Kidney (tissue), 13 donors: ENCODE measurements at regions not wholly inside any gene's neighbourhood (a gene's known extent, or its start where the extent isn't known, plus 50 kb on each side); places are given as distances from the start of the nearest gene placed in this dataset.

Experiments used
- DNase-seq, 5 donors: peaks; one replicate each; pipeline ENCODE4 v3.0.0-alpha.2; 2013 to 2020
- FAIRE-seq: peaks from 2 replicates; lab custom pipeline; 2012; peaks lifted over from hg19 to GRCh38; lab: Jason Lieb, UNC
- H3K27ac ChIP-seq, 2 donors: one replicate each; pipeline ENCODE4 v1.7.0; 2013; ENCODE audit warnings: low read depth in 2 of 2, low read length in 2 of 2, inconsistent platforms in 1 of 2
- H3K27me3 ChIP-seq: one replicate; pipeline ENCODE4 v1.7.1; 2013; ENCODE audit warnings: low read length, inconsistent platforms; ENCODE audit not compliant: control insufficient read depth, insufficient read depth
- H3K36me3 ChIP-seq, 3 donors: one replicate each; pipeline versions ENCODE4 v1.7.0 to v1.7.1; 2013; ENCODE audit warnings: low read length in 3 of 3, control low read depth in 1 of 3, inconsistent platforms in 1 of 3; ENCODE audit not compliant: insufficient read depth in 3 of 3, control insufficient read depth in 2 of 3
- H3K4me1 ChIP-seq, 3 donors: one replicate each; pipeline versions ENCODE4 v1.7.0 to v1.7.1; 2013; ENCODE audit warnings: low read length in 3 of 3, inconsistent platforms in 1 of 3, low read depth in 1 of 3; ENCODE audit not compliant: control insufficient read depth in 2 of 3, insufficient read depth in 2 of 3
- H3K4me3 ChIP-seq, 3 donors: one replicate each; pipeline versions ENCODE4 v1.7.0 to v1.8.1; 2013; ENCODE audit warnings: low read length in 3 of 3, control low read depth in 1 of 3, inconsistent platforms in 1 of 3
- H3K9ac ChIP-seq, 3 donors: one replicate each; pipeline versions ENCODE4 v1.7.0 to v1.7.1; 2013; ENCODE audit warnings: low read length in 3 of 3, control low read depth in 1 of 3, inconsistent platforms in 1 of 3
- H3K9me3 ChIP-seq, 3 donors: one replicate each; pipeline versions ENCODE4 v1.7.0 to v1.7.1; 2013; ENCODE audit warnings: low read length in 3 of 3, control low read depth in 1 of 3, inconsistent platforms in 1 of 3; ENCODE audit not compliant: control insufficient read depth in 2 of 3, insufficient read depth in 1 of 3
- CTCF ChIP-seq: IDR thresholded peaks from 3 replicates; pipeline ENCODE4 v1.5.1; 2012; ENCODE audit warnings: mild to moderate bottlenecking, moderate library complexity, borderline replicate concordance; ENCODE audit not compliant: insufficient read depth; ENCODE audit errors: extremely low read depth
- intact Hi-C: fragments of 100-400 bp; cut with DNase I; formaldehyde crosslinking; loops from one replicate; pipeline ENCODE4 v1.11.1; 2022
- donor health status: control.
- donor health status: control.
- donor health status: control.
- donor health status: control.
- donor health status: control.
- donor health status: DM: yes; HTN: yes; CAD: no.
- donor health status: Normal renal cell carcinoma (clear cell type).

GRCh38 chr2:41395692-41396091 lies 652.1 kb upstream of the PKDCC start:
- intact Hi-C loops = no loop called here
- Histone ChIP-seq H3K27me3 (no peaks in the 10 kb centered on the region), H3K4me3 (no peak overlapping the region), H3K36me3 (no peaks in the 10 kb centered on the region), H3K4me1 (no peaks in the 10 kb centered on the region), H3K9me3 (no peaks in the 10 kb centered on the region), H3K9ac (no peak overlapping the region), H3K27ac (no peak overlapping the region)
- TF ChIP-seq CTCF = no peak
- DNase-seq (no peak), FAIRE-seq (no peak)

- no peak overlapping the region for H3K9ac ChIP-seq
- no peaks in the 10 kb centered on the region for H3K4me1 ChIP-seq
- no peak overlapping the region for H3K27ac ChIP-seq
- H3K9me3 ChIP-seq = no peaks in the 10 kb centered on the region
- TF ChIP-seq CTCF = no peak
- no peak overlapping the region for H3K4me3 ChIP-seq
- no peaks in the 10 kb centered on the region for H3K36me3 ChIP-seq
- FAIRE-seq (no peak), DNase-seq (no peak)
- H3K27me3 ChIP-seq = no peaks in the 10 kb centered on the region
- intact Hi-C loops = no loop called here
Measured at GRCh38 chr2:41399437-41400087, 648.3 kb upstream of the PKDCC start.

GRCh38 chr2:41400088-41400665 lies 647.6 kb upstream of the PKDCC start:
- intact Hi-C loops = no loop called here
- peak in 3 of 5 donors; percentile 43 to 81 (median 70) for DNase-seq
- FAIRE-seq = no peak
- no peaks in the 10 kb centered on the region for H3K36me3 ChIP-seq
- no peak overlapping the region for H3K4me3 ChIP-seq
- no peak overlapping the region for H3K27ac ChIP-seq
- H3K4me1 ChIP-seq = no peaks in the 10 kb centered on the region
- H3K9ac ChIP-seq = no peak overlapping the region
- TF ChIP-seq CTCF = no peak
- no peaks in the 10 kb centered on the region for H3K9me3 ChIP-seq
- H3K27me3 ChIP-seq = no peaks in the 10 kb centered on the region
